ENCODE measurements at regions not wholly inside any gene's neighbourhood (a gene's known extent, or its start where the extent isn't known, plus 50 kb on each side); places are given as distances from the start of the nearest gene placed in this dataset.
A peak's percentile ranks its signal among the peaks of the same experiment; 100 is the strongest.

DNA sequence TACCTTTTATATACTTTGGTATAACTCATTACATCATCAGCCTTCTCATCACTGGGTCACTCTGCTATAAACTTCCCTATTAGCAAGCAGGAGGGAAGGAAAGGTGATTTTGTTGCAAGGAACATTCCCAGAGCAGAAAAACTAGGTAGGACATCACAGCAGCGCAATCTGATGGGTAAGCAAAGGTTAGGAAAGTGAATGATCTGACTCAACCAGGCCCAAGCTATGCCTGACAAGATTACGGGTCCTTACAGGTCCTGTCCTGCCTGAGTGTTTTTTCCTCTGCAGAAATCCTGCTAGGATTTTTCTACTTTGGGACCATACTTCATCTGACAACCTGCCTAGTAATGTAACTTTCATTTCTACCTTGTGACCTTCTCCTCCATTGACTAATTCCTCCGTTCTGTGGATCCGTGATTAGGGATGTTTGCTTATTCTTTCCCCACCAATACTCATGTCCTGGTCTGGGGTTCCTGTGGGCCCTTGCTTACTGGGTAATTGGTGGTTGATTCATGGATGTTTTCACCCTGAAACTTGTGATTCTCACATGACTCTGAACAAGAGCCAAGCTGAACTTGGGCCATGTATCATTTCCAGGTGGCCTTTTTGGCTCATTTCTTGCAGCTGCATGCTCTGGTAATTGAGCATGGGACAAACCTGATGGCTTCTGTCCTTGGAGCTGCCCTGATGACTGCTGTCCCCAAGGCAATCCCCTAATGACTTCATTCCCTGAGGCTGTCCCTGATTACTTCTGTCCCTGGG is 111.9 kb upstream of the KIT start:
- no peak for DNase-seq (ENCODE audit: low spot score)

GRCh38 chr4:54547299-54548097 is 110.3 kb upstream of the KIT start:
- no peak for DNase-seq (ENCODE audit: low spot score)

DNA sequence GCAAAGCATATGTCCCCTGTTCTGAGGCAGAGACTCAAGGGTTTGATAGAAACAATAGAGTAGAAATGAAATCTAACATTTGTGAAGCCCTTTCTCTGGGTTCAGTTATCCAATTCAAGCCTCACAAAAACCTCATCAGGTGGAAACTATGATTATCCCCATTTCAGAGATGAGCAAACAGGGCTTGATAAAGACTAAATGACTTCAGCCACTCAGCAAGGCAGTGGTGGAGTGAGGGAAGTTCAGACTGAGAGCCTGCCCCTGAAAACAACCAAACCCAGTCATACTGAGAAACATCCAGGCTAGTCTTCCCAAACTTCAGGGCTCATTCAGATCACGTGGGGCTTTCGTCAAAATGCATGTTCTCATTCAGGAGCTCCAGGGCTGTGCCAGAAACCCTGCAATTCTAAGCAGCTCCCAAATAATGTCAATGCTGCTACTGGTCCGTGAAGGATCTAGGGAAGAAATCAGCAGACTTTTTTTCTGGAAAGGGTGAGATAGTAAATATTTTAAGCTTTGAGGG is 109.6 kb upstream of the KIT start:
- no peak for DNase-seq (ENCODE audit: low spot score)

DNA sequence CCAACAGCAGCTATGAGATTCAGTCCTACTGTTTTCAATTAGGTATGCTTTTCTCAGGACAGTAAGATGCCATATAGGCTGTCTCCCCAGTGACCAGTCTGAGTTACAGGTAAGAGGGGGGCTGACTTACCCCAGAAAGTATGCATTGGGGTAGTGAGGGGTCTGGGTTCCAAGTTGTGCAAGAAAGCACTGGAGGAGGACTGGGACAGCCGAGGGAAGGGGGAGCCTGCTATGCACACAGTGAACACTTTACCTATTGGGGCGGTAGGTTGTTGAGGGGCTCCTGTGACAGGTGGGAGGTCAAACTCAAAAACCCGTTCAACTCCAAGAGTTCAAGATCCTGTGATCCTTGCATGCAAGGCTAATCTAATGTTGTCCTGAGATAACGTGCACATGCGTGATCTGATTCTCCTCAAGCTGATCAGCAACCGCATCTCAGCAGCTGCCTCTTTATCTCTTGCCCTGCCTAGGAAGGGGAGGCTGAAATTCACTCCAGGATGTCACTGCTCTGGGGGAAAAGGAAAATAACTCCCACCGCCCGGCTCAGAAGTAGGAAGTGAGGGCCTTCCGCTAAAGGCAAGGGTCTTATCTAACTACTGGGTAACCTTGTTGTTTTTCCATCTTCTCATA is 108.8 kb upstream of the KIT start:
- no peak for DNase-seq (ENCODE audit: low spot score)

DNA sequence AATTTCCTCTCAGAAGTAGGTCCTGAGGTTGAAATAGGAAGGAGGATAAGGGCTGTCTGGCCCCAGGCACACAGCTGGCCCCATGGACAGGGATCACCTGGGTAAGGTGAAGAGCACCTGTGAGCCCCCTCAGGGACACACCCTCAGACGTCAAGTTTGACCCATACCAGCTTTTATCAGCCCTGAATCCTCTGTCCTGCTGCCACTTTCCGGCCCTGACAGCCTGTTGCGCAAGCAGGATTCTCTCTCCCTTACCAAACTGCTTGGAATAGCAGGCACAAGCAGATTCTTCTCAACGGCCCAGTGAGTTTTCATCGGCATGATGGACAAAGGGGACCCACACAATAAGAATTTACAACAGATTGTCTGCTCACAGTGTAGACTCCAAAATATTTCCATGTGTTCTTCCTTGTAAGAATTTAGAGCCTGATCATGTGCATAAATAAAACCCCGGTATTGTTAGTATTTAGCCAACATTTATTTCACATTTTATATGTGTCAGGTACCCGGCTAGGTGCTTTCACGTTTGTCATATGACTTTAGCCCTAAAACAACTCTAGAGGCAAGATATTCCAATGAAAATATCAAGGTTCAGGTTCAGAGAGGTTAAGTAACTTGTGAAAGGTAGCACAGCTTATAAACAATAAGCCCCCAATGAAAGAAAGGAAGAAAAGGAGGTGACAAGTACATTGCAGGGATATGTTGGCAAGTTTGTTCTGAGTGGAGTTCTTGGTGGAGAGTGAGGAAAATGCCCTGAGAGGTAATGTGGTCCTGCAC is 107.2 kb upstream of the KIT start:
- DNase-seq (ENCODE audit: low spot score) = peak; percentile 26

GRCh38 chr4:54553001-54553400 is 104.8 kb upstream of the KIT start:
- DNase-seq (ENCODE audit: low spot score) = no peak

GRCh38 chr4:54554339-54554990 is 103.3 kb upstream of the KIT start:
- no peak for DNase-seq (ENCODE audit: low spot score)

GRCh38 chr4:54556051-54556450 is 101.7 kb upstream of the KIT start:
- no peak for DNase-seq (ENCODE audit: low spot score)

- no peak for DNase-seq (ENCODE audit: low spot score)
These were observed 101.2 kb upstream of the KIT start for GRCh38 chr4:54556587-54556986.

DNA sequence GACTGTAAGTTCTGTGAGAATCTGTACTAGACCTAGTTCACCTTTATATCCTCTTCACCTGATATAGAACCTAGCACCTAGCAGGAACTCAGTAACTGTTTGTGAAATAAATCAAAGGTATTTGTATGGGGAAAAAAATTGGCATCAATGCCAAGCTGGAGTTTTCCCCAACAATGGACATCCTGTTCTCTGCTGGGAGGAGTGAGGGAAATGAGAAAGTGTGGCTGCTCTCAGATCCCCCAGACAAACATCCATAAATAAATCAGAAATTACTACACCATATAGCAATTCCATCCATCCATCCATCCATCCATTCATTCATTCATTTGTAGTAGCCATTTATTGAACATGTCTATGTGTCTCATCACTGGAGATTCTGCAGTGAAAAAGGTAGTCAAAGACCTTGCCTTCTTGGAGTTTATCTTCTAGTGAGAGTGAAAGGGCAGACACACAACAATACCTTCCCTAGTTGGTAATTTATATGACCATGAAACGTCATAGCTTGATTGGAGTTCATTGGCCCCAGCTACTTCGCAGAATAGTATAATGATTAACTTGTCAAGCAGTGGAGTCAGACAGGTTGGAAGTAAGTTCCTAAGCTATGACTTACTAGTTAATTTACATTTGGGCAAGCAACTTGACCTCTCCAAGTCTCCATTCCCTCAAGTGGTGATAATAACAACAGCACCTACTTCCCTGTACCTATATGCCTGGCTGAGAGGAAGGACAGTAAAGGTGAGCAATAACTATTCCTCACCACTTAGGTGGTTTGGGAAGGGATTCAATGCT is 98.7 kb upstream of the KIT start:
- no peak for DNase-seq (ENCODE audit: low spot score)

GRCh38 chr4:54560513-54560912 is 97.2 kb upstream of the KIT start:
- no peak for DNase-seq (ENCODE audit: low spot score)

- DNase-seq (ENCODE audit: low spot score) = no peak
These were observed 95.8 kb upstream of the KIT start for GRCh38 chr4:54561940-54562339.

- no peak for DNase-seq (ENCODE audit: low spot score)
These were observed 91.1 kb upstream of the KIT start for GRCh38 chr4:54566608-54567007.

DNA sequence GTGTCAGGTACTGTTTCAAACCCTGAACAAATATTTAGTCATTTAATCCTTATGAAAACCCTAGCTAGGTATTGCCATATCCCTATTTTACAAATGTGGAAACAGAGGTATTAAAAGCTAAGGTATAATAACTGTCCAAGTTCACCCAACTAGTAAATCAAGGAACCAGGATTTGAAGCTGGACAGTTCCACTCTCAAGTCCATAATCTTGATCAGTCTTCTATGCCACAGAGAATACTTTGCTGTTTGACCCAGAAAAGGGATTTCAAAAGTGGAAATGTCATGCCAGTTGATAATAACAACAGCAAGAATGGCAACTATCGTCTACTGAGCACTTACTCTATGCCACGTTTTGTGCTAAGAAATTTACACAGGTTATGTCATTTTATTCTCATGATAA is 90.4 kb upstream of the KIT start:
- no peak for DNase-seq (ENCODE audit: low spot score)

DNA sequence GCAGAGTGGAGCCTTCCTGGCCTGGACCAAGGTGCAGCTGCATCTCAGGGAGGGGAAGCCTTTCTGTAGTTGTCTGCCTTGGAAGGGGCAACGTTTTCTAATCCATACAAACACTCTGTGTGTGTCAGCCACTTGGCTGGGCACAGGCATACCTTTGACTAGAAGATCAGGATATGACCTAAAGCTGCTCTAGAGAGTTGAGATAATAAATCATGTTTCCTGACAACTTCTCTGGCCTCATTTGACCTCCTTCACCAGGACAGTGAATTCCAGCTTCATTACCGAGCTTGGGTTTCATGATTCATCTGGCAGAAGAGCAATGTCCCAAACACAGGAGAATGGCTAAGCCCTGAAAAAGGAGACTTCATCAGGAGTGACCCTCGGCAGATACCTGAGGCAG is 89.6 kb upstream of the KIT start:
- DNase-seq (ENCODE audit: low spot score) = no peak

GRCh38 chr4:54570822-54571221 is 86.9 kb upstream of the KIT start:
- no peak for DNase-seq (ENCODE audit: low spot score)

- no peak for DNase-seq (ENCODE audit: low spot score)
These were observed 86.2 kb upstream of the KIT start for GRCh38 chr4:54571293-54572151.

DNA sequence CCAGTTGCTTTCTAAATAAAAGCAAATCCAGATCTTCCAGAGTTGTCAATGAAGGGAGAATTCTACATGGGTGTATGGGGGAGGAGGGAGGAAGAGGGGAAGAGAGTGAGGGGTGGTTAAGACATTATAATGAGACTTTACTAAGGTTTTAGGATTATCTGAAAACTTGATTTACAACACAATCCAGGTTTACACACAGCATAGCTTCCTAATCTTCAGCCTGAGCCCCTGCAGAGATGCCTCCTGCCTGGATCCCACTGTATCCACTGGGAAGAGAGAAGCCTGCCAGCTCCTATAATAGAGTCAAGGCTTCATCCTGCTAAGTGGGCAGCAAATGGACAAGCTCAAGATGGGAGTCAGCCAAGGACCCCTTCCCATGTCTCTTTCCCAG is 85.6 kb upstream of the KIT start:
- DNase-seq (ENCODE audit: low spot score) = no peak

DNA sequence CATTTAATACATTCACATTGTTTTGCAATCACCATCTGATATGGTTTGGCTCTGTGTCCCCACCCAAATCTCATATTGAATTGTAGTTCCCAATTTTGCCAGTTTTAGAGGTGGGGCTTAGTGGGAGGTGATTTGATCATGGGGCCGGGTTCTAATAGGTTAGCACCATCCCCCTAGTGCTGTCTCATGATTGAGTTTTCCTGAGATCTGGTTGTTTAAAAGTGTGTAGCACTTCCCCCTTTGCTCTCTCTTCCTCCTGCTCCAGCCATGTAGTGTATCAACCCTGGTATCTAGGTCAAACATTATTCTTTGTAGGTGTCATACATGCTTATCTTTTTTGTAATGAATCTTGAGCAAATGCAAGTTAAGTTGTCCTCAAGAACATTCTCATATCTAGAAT is 83.3 kb upstream of the KIT start:
- DNase-seq (ENCODE audit: low spot score) = no peak

DNA sequence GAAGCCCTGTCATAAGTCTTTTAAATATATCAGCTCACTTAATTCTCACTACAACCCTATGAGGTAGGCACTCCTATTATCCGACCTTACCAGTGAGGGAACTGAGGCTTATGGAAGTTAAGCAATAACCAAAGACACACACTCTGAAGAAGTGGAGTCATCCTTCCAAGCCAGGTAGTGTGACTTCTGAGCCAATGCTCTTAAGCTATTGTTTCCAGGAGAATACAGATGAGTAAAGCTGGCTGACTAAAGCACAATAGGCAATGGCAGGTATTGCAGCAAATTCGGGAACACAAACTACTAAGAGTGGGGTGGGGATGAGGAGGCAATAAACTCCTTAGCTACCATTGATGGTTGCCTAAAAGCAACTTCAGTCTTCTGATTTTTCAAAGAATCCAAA is 81.8 kb upstream of the KIT start:
- no peak for DNase-seq (ENCODE audit: low spot score)
